Mammary epithelial cell (primary cell): ENCODE measurements at regions not wholly inside any gene's neighbourhood (a gene's known extent, or its start where the extent isn't known, plus 50 kb on each side); places are given as distances from the start of the nearest gene placed in this dataset.

ENCODE experiments used
- EZH2 ChIP-seq: IDR thresholded peaks from 2 replicates; pipeline ENCODE4 v1.6.1; 2012; ENCODE audit warnings: low read length, inconsistent platforms, borderline replicate concordance
- TF ChIP-seq, protein P1 (sequence below), 2 donors: IDR thresholded peaks in 1 of 2; conservative IDR thresholded peaks in 1 of 2; 2 replicates each; pipeline ENCODE4 v1.5.1; 2011 to 2012; ENCODE audit warnings: inconsistent platforms in 2 of 2, low read length in 2 of 2, mild to moderate bottlenecking in 2 of 2, control low read depth in 1 of 2, low read depth in 1 of 2; ENCODE audit not compliant: insufficient read depth in 1 of 2; ENCODE audit errors: extremely low read depth in 1 of 2

DNA sequence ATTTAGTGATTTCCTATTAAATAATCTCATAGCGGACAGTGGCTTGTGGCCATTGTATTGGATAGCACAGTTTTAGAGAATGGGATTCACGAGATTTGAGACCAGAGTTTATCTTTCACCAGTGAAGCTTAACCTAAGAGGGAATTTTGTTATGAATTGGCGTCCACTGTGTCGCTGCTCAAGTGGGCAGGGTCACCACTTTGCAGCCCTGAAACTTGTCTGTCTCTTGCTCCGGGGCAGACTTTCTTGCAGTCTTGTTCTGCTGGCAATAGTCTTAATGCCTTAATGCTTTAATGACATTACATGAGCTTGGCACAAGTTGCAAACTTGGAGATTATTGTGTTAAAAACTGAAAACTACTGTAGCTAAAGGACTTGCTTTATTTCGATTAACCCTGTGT lies 72.8 kb upstream of the PPM1H start:
- TF ChIP-seq, protein P1, sequence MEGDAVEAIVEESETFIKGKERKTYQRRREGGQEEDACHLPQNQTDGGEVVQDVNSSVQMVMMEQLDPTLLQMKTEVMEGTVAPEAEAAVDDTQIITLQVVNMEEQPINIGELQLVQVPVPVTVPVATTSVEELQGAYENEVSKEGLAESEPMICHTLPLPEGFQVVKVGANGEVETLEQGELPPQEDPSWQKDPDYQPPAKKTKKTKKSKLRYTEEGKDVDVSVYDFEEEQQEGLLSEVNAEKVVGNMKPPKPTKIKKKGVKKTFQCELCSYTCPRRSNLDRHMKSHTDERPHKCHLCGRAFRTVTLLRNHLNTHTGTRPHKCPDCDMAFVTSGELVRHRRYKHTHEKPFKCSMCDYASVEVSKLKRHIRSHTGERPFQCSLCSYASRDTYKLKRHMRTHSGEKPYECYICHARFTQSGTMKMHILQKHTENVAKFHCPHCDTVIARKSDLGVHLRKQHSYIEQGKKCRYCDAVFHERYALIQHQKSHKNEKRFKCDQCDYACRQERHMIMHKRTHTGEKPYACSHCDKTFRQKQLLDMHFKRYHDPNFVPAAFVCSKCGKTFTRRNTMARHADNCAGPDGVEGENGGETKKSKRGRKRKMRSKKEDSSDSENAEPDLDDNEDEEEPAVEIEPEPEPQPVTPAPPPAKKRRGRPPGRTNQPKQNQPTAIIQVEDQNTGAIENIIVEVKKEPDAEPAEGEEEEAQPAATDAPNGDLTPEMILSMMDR (conservative IDR thresholded peaks at IDR 0.05 in 1 of 2, IDR thresholded peaks at IDR 0.05 in 1 of 2; ENCODE audit: extremely low read depth in 1 of 2, insufficient read depth in 1 of 2, low read depth in 1 of 2, low read length in 2 of 2): no peak
- no peak for TF ChIP-seq EZH2
